ENCODE measurements at regions not wholly inside any gene's neighbourhood (a gene's known extent, or its start where the extent isn't known, plus 50 kb on each side); places are given as distances from the start of the nearest gene placed in this dataset.

DNA sequence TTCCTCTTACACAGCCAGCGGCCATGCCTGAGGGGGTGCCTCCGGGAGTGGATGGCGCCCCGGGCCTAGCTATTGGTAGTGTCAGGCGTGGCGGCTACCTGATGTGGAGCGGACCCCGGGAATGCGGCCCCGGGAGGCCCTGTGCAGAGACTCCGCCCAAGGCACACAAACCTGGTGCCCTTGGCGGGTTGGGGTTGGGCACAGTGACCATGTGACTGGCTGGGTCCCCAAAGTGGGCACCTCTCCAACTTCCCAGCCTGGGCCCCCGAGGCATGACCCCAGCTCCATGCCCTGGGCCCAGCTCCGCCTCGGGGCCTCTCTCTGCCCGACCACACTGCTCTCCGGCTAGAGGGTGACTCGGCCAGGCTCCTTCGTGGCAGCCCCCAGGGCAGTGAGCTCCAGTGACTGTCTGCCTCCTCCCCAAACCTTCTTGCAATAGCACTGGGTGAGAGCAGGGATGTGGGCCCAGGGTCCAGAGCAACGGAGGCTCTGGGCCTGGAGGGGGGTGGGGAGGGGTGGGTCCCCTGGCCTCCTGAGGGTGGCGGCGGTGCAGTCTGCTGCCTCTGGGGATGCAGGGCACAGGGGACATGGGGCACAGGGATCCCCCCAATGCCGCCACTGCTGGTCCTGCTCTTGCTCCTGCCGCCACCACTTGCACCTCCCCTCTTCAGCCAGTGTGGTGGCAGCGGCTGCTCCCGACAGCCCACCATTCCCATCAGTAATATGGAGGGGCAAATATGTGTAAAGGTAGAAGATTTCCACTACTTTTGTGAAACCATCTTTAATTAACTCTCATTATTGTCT, 942.9 kb upstream of the EPHA7 start:
- H3K9me3 ChIP-seq = no peaks in the 10 kb centered on the region
- no peak overlapping the region for H3K4me3 ChIP-seq
- no peaks in the 10 kb centered on the region for H3K27me3 ChIP-seq
- H3K4me1 ChIP-seq = no peaks in the 10 kb centered on the region
- WGBS, 2 donors = 94 to 96% methylated on average over 12 to 26 of the region's 26 CpGs
- TF ChIP-seq EP300 (IDR thresholded peaks at IDR 0.05) = no peak
- no peak for TF ChIP-seq CTCF (IDR thresholded peaks at IDR 0.05)
- TF ChIP-seq POLR2A (IDR thresholded peaks at IDR 0.05) = no peak
- no peaks in the 10 kb centered on the region for H3K36me3 ChIP-seq
- DNase-seq (ENCODE audit: low spot score in 2 of 2) = no peak
- H3K27ac ChIP-seq = no peak overlapping the region

- Histone ChIP-seq H3K27me3 (no peaks in the 10 kb centered on the region), H3K27ac (no peak overlapping the region), H3K4me1 (no peaks in the 10 kb centered on the region), H3K9me3 (no peaks in the 10 kb centered on the region), H3K36me3 (no peaks in the 10 kb centered on the region), H3K4me3 (no peak overlapping the region)
- WGBS, 2 donors = 95 to 98% methylated on average over 8 to 10 of the region's 10 CpGs
- no peak for DNase-seq (ENCODE audit: low spot score in 2 of 2)
- no peak for TF ChIP-seq POLR2A (IDR thresholded peaks at IDR 0.05)
- TF ChIP-seq EP300 (IDR thresholded peaks at IDR 0.05) = no peak
- no peak for TF ChIP-seq CTCF (IDR thresholded peaks at IDR 0.05)
Observed at GRCh38 chr6:94361304-94362060, 942.1 kb upstream of the EPHA7 start.

- H3K27ac ChIP-seq = no peak overlapping the region
- WGBS, 2 donors = 63 to 64% methylated on average over 4 of the region's 4 CpGs
- H3K4me3 ChIP-seq = no peak overlapping the region
- no peaks in the 10 kb centered on the region for H3K4me1 ChIP-seq
- no peaks in the 10 kb centered on the region for H3K36me3 ChIP-seq
- TF ChIP-seq POLR2A (IDR thresholded peaks at IDR 0.05) (no peak), EP300 (IDR thresholded peaks at IDR 0.05) (no peak), CTCF (IDR thresholded peaks at IDR 0.05) (no peak)
- no peak for DNase-seq (ENCODE audit: low spot score in 2 of 2)
- no peaks in the 10 kb centered on the region for H3K9me3 ChIP-seq
- no peaks in the 10 kb centered on the region for H3K27me3 ChIP-seq
Observed at GRCh38 chr6:94357381-94357980, 938.1 kb upstream of the EPHA7 start.

- Histone ChIP-seq H3K4me1 (no peaks in the 10 kb centered on the region), H3K27ac (no peak overlapping the region), H3K27me3 (no peaks in the 10 kb centered on the region), H3K4me3 (no peak overlapping the region), H3K36me3 (no peaks in the 10 kb centered on the region), H3K9me3 (no peaks in the 10 kb centered on the region)
- 58 to 64% methylated on average over 8 of the region's 8 CpGs for WGBS, 2 donors
- DNase-seq (ENCODE audit: low spot score in 2 of 2) = no peak
- TF ChIP-seq POLR2A (IDR thresholded peaks at IDR 0.05) (no peak), CTCF (IDR thresholded peaks at IDR 0.05) (no peak), EP300 (IDR thresholded peaks at IDR 0.05) (no peak)
Observed at GRCh38 chr6:94350833-94351232, 931.5 kb upstream of the EPHA7 start.

- Histone ChIP-seq H3K4me3 (no peak overlapping the region), H3K9me3 (no peaks in the 10 kb centered on the region), H3K4me1 (no peaks in the 10 kb centered on the region), H3K27me3 (no peaks in the 10 kb centered on the region), H3K27ac (no peak overlapping the region), H3K36me3 (no peaks in the 10 kb centered on the region)
- DNase-seq (ENCODE audit: low spot score in 2 of 2) = no peak
- WGBS, 2 donors = 55 to 68% methylated on average over 1 of the region's 1 CpG
- TF ChIP-seq POLR2A (IDR thresholded peaks at IDR 0.05) = no peak
- TF ChIP-seq EP300 (IDR thresholded peaks at IDR 0.05) = no peak
- TF ChIP-seq CTCF (IDR thresholded peaks at IDR 0.05) = no peak
Observed at GRCh38 chr6:94349227-94349626, 929.9 kb upstream of the EPHA7 start.

Data from tibial nerve (tissue), 4 donors.